PC-3 (cell line): ENCODE measurements at regions not wholly inside any gene's neighbourhood (a gene's known extent, or its start where the extent isn't known, plus 50 kb on each side); places are given as distances from the start of the nearest gene placed in this dataset.

Experiments
- ATAC-seq: fragments of 200-7000 bp; cut with Tn5 transposase; 2 replicates; pipeline ENCODE4 v1.9.1; 2020; ENCODE audit warnings: mild to moderate bottlenecking, moderate library complexity
- BruUV-seq: library from RNA; stranded (reverse); fragments of 400-500 nt; replicated peaks from 2 replicates; lab custom pipeline; 2021; lab: Mats Ljungman, UMichigan
- CTCF ChIA-PET: fragments of 300-600 bp; sonication (Branson Sonifier 250); formaldehyde crosslinking; loops from one replicate; lab custom pipeline; 2022; ENCODE audit warnings: antibody characterized with exemption; lab: Charles Lee
- POLR2A ChIA-PET: fragments of 300-600 bp; sonication (Branson Sonifier 250); formaldehyde crosslinking; loops from one replicate; lab custom pipeline; 2022; ENCODE audit warnings: antibody characterized with exemption; ENCODE audit not compliant: unreplicated experiment; lab: Charles Lee
- DNase-seq: peaks from one replicate; pipeline ENCODE4 v3.0.0-alpha.2; 2015
- H2AFZ ChIP-seq: fragments of 300-600 bp; sonication (generic); 2 replicates; pipeline ENCODE4 v1.6.0; 2016; ENCODE audit warnings: antibody characterized with exemption, low read length
- H3F3A ChIP-seq: fragments of 300-600 bp; sonication (generic); one replicate; pipeline ENCODE4 v1.6.0; 2017; ENCODE audit warnings: antibody characterized with exemption, low read length, control low read depth, mild to moderate bottlenecking; ENCODE audit not compliant: unreplicated experiment
- H3K27ac ChIP-seq: fragments of 300-600 bp; sonication (generic); 2 replicates; pipeline ENCODE4 v1.5.1; 2016; ENCODE audit warnings: mild to moderate bottlenecking, low read length
- H3K27me3 ChIP-seq: fragments of 300-600 bp; sonication (generic); 2 replicates; pipeline ENCODE4 v1.6.1; 2016; ENCODE audit warnings: low read length, mixed read lengths
- H3K36me3 ChIP-seq: fragments of 300-600 bp; sonication (generic); 2 replicates; pipeline ENCODE4 v1.6.1; 2016; ENCODE audit warnings: low read depth, mixed run types, low read length, mixed read lengths
- H3K4me1 ChIP-seq: fragments of 300-600 bp; sonication (generic); 2 replicates; pipeline ENCODE4 v1.5.1; 2016; ENCODE audit warnings: low read length; ENCODE audit not compliant: insufficient read depth
- H3K4me2 ChIP-seq: fragments of 300-600 bp; sonication (generic); 2 replicates; pipeline ENCODE4 v1.6.0; 2016; ENCODE audit warnings: low read length
- H3K4me3 ChIP-seq: fragments of 300-600 bp; sonication (generic); 2 replicates; pipeline ENCODE4 v1.5.1; 2016; ENCODE audit warnings: mild to moderate bottlenecking, low read length, mixed read lengths
- H3K79me2 ChIP-seq: fragments of 300-600 bp; sonication (generic); 2 replicates; pipeline ENCODE4 v1.6.1; 2017; ENCODE audit warnings: low read length, mixed read lengths
- H3K9ac ChIP-seq: fragments of 300-600 bp; sonication (generic); 2 replicates; pipeline ENCODE4 v1.6.0; 2016; ENCODE audit warnings: mild to moderate bottlenecking, low read length
- H3K9me2 ChIP-seq: fragments of 300-600 bp; sonication (generic); replicated peaks from 2 replicates; pipeline ENCODE4 v1.6.1; 2016; ENCODE audit warnings: mixed run types, low read length, mixed read lengths
- H3K9me3 ChIP-seq: fragments of 300-600 bp; sonication (generic); 2 replicates; pipeline ENCODE4 v1.6.1; 2016; ENCODE audit warnings: low read length, mixed read lengths
- H4K20me1 ChIP-seq: fragments of 300-600 bp; sonication (generic); 2 replicates; pipeline ENCODE4 v1.6.1; 2016; ENCODE audit warnings: low read length, mixed read lengths
- CTCF ChIP-seq: fragments of 300-600 bp; sonication (generic); conservative IDR thresholded peaks from 2 replicates; pipeline ENCODE4 v1.5.1; 2017; ENCODE audit warnings: antibody characterized with exemption, low read depth, mild to moderate bottlenecking, low read length
- EZH2 ChIP-seq: fragments of 300-600 bp; sonication (generic); IDR thresholded peaks from one replicate; pipeline ENCODE4 v1.6.1; 2017; ENCODE audit warnings: antibody characterized with exemption, mild to moderate bottlenecking, low read length; ENCODE audit not compliant: unreplicated experiment
- EZH2phosphoT487 ChIP-seq: fragments of 300-600 bp; sonication (generic); IDR thresholded peaks from 2 replicates; pipeline ENCODE4 v1.6.1; 2018; ENCODE audit warnings: mild to moderate bottlenecking, antibody characterized with exemption, low read length, borderline replicate concordance
- intact Hi-C: fragments of 100-400 bp; cut with micrococcal nuclease; formaldehyde crosslinking; loops from 2 replicates; pipeline ENCODE4 v1.9.0; 2023

- Histone ChIP-seq H4K20me1 (no peaks in the 10 kb centered on the region), H3F3A (no peaks in the 10 kb centered on the region), H3K27ac (no peak overlapping the region), H3K9me2 (no peaks in the 10 kb centered on the region), H3K9ac (no peak overlapping the region), H3K79me2 (no peaks in the 10 kb centered on the region), H3K4me2 (no peak overlapping the region), H3K36me3 (no peaks in the 10 kb centered on the region), H3K4me3 (no peak overlapping the region), H3K27me3 (peaks cover 18% of the 10 kb centered on the region), H2AFZ (no peak overlapping the region), H3K4me1 (no peaks in the 10 kb centered on the region), H3K9me3 (no peaks in the 10 kb centered on the region)
- ChIA-PET POLR2A (no interaction called here), CTCF (no interaction called here)
- DNase-seq (no peak), ATAC-seq (no peak)
- no TSS peak for BruUV-seq
- intact Hi-C loops = no loop called here
- TF ChIP-seq CTCF (no peak), EZH2 (no peak), EZH2phosphoT487 (no peak)
These were observed 192.5 kb downstream of the OTOR start for GRCh38 chr20:16940701-16941100.

- no peaks in the 10 kb centered on the region for H3K36me3 ChIP-seq
- TF ChIP-seq EZH2phosphoT487 (no peak), EZH2 (no peak), CTCF (no peak)
- ChIA-PET CTCF (no interaction called here), POLR2A (no interaction called here)
- H4K20me1 ChIP-seq = no peaks in the 10 kb centered on the region
- H3K9me2 ChIP-seq = no peaks in the 10 kb centered on the region
- peaks cover 18% of the 10 kb centered on the region for H3K27me3 ChIP-seq
- no peak for ATAC-seq
- no peak overlapping the region for H3K9ac ChIP-seq
- no peak overlapping the region for H2AFZ ChIP-seq
- BruUV-seq = no TSS peak
- H3K4me2 ChIP-seq = no peak overlapping the region
- H3K79me2 ChIP-seq = no peaks in the 10 kb centered on the region
- DNase-seq = no peak
- no peaks in the 10 kb centered on the region for H3F3A ChIP-seq
- no peaks in the 10 kb centered on the region for H3K9me3 ChIP-seq
- no peak overlapping the region for H3K4me3 ChIP-seq
- H3K27ac ChIP-seq = no peak overlapping the region
- intact Hi-C loops = no loop called here
- H3K4me1 ChIP-seq = no peaks in the 10 kb centered on the region
These were observed 193.9 kb downstream of the OTOR start for GRCh38 chr20:16942051-16942450.

GRCh38 chr20:16942756-16943155, 194.6 kb downstream of the OTOR start:
- Histone ChIP-seq H3K79me2 (no peaks in the 10 kb centered on the region), H3K4me2 (no peak overlapping the region), H3K9me2 (no peaks in the 10 kb centered on the region), H3K27ac (no peak overlapping the region), H3F3A (no peaks in the 10 kb centered on the region), H3K4me3 (no peak overlapping the region), H3K9ac (no peak overlapping the region), H4K20me1 (no peaks in the 10 kb centered on the region), H3K36me3 (no peaks in the 10 kb centered on the region), H2AFZ (no peak overlapping the region), H3K4me1 (no peaks in the 10 kb centered on the region), H3K27me3 (peaks cover 22% of the 10 kb centered on the region), H3K9me3 (no peaks in the 10 kb centered on the region)
- intact Hi-C loops = no loop called here
- ChIA-PET POLR2A (no interaction called here), CTCF (no interaction called here)
- ATAC-seq = no peak
- DNase-seq = no peak
- no peak for TF ChIP-seq EZH2
- TF ChIP-seq EZH2phosphoT487 = no peak
- TF ChIP-seq CTCF = no peak
- no TSS peak for BruUV-seq
